Activated T-cell treated with anti-CD3 and anti-CD28 coated beads, Interleukin-2, amount 50 U/mL, for 4 hours (primary cell): ENCODE measurements at regions not wholly inside any gene's neighbourhood (a gene's known extent, or its start where the extent isn't known, plus 50 kb on each side); places are given as distances from the start of the nearest gene placed in this dataset.

ENCODE experiments used
- ATAC-seq, 2 donors: fragments of 200-7000 bp; cut with Tn5 transposase; one replicate each; pipeline ENCODE4 v1.10.0; 2021
- DNase-seq: peaks from one replicate; pipeline ENCODE4 v3.0.0-alpha.2; 2020
- H3K27me3 Mint-ChIP-seq: one replicate; pipeline ENCODE4 v1.8.0; 2021; ENCODE audit warnings: low read depth, mixed read lengths
- H3K36me3 Mint-ChIP-seq: one replicate; pipeline ENCODE4 v1.8.0; 2022; ENCODE audit warnings: mixed read lengths; ENCODE audit not compliant: insufficient read depth
- H3K4me1 Mint-ChIP-seq: one replicate; pipeline ENCODE4 v1.8.0; 2021; ENCODE audit warnings: low read depth, mixed read lengths
- H3K4me3 Mint-ChIP-seq: one replicate; pipeline ENCODE4 v1.8.0; 2021; ENCODE audit warnings: mild to moderate bottlenecking, moderate library complexity, mixed read lengths
- H3K9me3 Mint-ChIP-seq: one replicate; pipeline ENCODE4 v1.8.0; 2021; ENCODE audit warnings: mixed read lengths

DNA sequence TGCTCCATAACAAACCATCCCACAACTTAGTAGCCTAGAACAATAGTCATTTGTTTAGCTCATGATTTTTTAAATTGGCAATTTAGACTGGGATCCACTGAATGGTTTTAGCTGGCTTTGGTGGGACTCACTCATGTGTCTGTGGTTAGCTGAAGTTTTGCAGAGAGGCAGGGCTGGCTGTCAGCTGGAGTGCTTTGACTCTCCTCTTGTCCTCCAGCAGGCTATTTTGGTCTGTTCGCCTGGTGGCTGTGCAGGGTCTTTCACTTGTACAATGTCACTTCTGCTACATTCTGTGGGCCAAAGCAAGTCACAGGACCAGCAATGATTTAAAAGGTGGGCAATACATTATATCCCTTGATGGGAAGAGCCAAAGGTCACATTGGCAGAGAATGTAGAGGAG lies 1146.5 kb downstream of the ROBO2 start:
- Mint-ChIP-seq H3K4me3 (no peak overlapping the region), H3K27me3 (no peaks in the 10 kb centered on the region), H3K9me3 (peaks cover 18% of the 10 kb centered on the region), H3K4me1 (no peaks in the 10 kb centered on the region), H3K36me3 (no peaks in the 10 kb centered on the region)
- no peak for DNase-seq
- ATAC-seq: no peak

DNA sequence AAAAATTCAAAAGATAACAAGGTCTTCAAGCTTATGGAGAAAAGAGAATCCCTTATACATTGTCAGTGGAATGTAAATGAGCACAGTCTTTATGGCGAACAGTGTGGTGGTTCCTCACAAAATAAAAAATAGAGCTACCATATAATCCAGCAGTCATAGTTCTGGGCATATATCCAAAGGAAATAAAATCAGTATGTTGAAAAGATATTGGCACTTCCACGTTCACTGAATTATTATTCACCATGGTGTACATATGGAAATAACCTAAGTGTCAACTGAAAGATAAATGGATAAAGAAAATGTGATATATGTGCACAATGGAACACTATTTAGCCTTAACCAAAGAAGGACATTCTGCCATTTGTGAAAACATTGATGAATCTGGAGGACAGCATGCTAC lies 1161.2 kb downstream of the ROBO2 start:
- Mint-ChIP-seq H3K27me3 (no peaks in the 10 kb centered on the region), H3K9me3 (peaks cover 9% of the 10 kb centered on the region), H3K4me1 (no peaks in the 10 kb centered on the region), H3K4me3 (no peak overlapping the region), H3K36me3 (no peaks in the 10 kb centered on the region)
- DNase-seq: no peak
- no peak for ATAC-seq

DNA sequence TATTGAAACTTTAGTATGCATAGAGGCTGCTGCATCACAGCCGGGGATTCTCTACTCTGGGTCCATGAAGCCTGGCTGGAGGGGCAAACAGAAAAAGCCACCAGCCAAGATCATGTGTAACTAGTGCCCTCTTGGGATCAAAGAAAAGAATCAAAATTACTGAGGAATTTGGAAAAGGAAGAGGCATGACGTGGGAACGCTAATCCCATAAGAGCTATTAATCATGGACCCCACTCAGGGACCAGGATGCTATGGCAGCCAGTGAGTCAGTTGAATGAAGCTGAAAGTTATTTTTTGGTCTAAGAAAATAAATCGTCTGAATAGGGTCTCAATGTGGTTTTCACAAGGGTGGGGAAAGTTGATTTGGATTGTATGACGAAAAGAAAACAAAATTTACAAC lies 1165.1 kb downstream of the ROBO2 start:
- Mint-ChIP-seq H3K9me3 (peaks cover 19% of the 10 kb centered on the region), H3K4me3 (no peak overlapping the region), H3K4me1 (no peaks in the 10 kb centered on the region), H3K36me3 (no peaks in the 10 kb centered on the region), H3K27me3 (no peaks in the 10 kb centered on the region)
- DNase-seq: no peak
- no peak for ATAC-seq

DNA sequence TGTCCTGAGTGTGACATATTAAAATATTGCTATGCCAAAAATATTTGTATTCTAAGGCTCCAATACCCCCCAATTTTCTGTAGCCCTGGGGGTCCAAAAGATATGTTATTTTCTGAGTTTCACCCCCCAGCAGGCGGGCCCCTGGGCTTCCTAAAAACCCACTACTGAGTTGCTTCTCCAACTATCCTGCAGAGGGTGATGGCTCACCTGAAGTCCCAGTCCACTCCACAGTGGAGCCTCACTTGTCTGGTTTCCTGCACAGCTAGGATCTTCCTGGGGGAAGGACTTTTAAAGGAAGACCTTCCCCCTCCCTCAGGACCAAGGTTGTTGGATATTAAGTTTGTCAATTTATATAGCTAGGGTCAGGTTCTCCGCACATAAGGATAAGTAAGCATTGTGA lies 1181.4 kb downstream of the ROBO2 start:
- no peaks in the 10 kb centered on the region for H3K27me3 Mint-ChIP-seq
- H3K4me1 Mint-ChIP-seq: no peaks in the 10 kb centered on the region
- no peak for DNase-seq
- no peaks in the 10 kb centered on the region for H3K36me3 Mint-ChIP-seq
- peaks cover 9% of the 10 kb centered on the region for H3K9me3 Mint-ChIP-seq
- no peak for ATAC-seq
- H3K4me3 Mint-ChIP-seq: no peak overlapping the region

DNA sequence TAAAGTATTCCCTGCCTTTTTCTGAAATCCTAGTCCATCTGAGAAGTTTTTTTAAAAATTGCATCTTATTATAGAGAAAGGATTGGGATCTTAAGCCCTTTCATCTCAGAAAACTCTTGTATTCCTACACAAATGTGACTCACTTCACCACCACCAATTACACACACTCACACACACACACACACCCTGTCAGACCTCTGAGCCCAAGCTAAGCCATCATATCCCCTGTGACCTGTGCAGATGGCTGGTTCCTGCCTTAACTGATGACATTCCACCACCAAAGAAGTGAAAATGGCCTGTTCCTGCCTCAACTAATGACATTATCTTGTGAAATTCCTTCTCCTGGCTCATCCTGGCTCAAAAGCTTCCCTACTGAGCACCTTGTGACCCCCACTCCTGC lies 1181.9 kb downstream of the ROBO2 start:
- no peaks in the 10 kb centered on the region for H3K36me3 Mint-ChIP-seq
- no peaks in the 10 kb centered on the region for H3K27me3 Mint-ChIP-seq
- no peak for DNase-seq
- H3K4me3 Mint-ChIP-seq: no peak overlapping the region
- H3K9me3 Mint-ChIP-seq: peaks cover 9% of the 10 kb centered on the region
- no peak for ATAC-seq
- no peaks in the 10 kb centered on the region for H3K4me1 Mint-ChIP-seq

DNA sequence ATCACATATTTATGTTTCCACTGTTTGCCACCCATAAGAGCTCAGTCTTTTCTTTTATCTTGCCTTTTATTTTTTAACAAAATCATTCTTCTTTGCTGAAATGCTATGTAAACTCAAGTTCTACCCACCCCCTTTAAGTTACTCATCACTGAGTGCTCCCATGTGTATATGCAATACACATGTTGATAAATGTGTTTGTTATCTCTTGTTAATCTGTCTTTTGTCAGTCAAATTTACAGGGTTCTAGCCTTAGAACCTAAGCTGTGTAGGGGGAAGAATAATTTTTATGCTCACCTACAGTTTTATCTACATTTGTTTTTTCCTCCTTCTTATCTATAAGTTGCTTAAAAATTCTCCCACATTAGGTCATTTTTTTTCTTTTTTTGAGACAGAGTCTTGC lies 1195.9 kb downstream of the ROBO2 start:
- DNase-seq (no peak), ATAC-seq (no peak)
- Mint-ChIP-seq H3K4me1 (no peaks in the 10 kb centered on the region), H3K36me3 (no peaks in the 10 kb centered on the region), H3K9me3 (peaks cover 33% of the 10 kb centered on the region), H3K27me3 (no peaks in the 10 kb centered on the region), H3K4me3 (no peak overlapping the region)

DNA sequence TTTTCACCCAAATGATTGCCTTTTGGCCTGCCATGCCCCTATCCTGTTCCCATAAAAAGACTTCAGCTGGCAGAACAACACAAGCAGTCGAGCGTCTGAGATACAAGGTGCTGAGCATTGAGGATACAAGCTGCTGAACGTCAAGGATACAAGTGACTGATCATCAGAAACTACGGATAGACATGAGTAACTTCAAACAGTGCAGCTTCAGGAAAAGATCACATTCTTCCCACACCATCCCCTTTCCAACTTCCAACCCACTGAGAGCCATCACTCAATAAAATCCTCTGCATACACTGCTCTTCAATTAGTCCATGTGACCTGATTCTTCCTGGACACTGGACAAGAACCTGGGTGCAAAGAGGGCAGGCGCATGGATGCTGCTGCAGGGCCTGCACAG lies 1198.9 kb downstream of the ROBO2 start:
- Mint-ChIP-seq H3K9me3 (peaks cover 37% of the 10 kb centered on the region), H3K36me3 (no peaks in the 10 kb centered on the region), H3K27me3 (no peaks in the 10 kb centered on the region), H3K4me3 (no peak overlapping the region), H3K4me1 (no peaks in the 10 kb centered on the region)
- DNase-seq (no peak), ATAC-seq (no peak)

DNA sequence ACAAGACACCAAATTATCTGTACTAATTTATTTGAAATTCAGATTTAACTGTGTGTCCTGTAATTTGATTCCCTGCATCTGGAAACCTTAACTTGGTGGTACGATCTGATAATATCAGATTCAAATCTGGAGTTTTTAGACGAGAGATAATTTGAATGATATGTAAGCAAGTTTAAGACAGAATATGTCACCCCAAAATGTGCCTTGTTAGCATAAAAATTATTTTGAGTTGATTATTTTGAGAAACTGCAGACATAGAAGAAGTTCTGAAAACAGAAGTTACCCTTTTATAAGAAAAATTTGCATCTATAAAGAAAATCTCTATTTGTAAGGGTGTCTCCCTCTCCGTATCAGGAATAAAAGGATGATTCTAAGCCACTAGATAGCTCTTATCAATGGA lies 1202.8 kb downstream of the ROBO2 start:
- no peak for DNase-seq
- no peaks in the 10 kb centered on the region for H3K27me3 Mint-ChIP-seq
- H3K36me3 Mint-ChIP-seq: no peaks in the 10 kb centered on the region
- no peaks in the 10 kb centered on the region for H3K4me1 Mint-ChIP-seq
- H3K9me3 Mint-ChIP-seq: peaks cover 50% of the 10 kb centered on the region
- H3K4me3 Mint-ChIP-seq: no peak overlapping the region
- ATAC-seq: no peak

DNA sequence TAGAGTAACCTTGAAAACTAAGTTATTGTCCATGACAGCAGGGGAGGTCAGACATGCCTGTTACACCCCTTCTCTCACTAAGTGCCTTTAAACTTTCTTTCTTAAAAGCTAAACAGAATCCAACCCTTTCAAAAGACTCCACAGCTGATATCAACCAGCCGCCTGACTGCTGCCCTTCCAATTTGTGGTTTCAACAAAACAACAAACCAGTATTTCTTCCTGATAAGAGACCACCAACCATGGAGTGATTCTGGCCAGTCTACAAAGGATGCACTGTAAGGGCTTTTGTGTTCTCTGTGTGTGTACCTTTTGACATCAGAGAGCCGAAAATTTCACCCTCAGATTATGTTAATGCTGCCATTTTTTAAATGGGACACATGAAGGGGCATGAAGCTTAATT lies 1204.2 kb downstream of the ROBO2 start:
- H3K36me3 Mint-ChIP-seq: no peaks in the 10 kb centered on the region
- no peak overlapping the region for H3K4me3 Mint-ChIP-seq
- no peaks in the 10 kb centered on the region for H3K4me1 Mint-ChIP-seq
- peaks cover 49% of the 10 kb centered on the region for H3K9me3 Mint-ChIP-seq
- H3K27me3 Mint-ChIP-seq: no peaks in the 10 kb centered on the region
- ATAC-seq (no peak), DNase-seq (no peak)

DNA sequence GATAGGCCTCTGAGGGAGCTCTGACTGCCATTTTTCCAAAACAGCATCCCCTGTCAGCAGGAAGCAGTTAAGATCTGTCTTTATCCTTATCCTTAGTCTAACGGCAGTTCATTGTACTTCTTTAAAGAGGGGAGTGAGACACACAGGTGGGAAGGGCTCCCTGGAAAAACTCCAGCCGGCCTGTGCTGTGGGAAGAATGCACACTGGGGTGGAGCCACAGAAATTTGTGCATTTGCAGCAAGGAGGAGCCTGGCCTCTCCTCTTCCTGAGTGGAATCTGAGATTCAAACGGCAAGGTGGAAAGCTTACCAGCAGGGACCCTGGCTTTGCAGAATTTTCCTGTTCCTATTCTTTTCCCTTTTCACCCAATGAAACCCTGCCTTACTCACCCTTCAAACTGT lies 1209.4 kb downstream of the ROBO2 start:
- no peak overlapping the region for H3K4me3 Mint-ChIP-seq
- ATAC-seq (no peak), DNase-seq (no peak)
- H3K4me1 Mint-ChIP-seq: no peaks in the 10 kb centered on the region
- peaks cover 22% of the 10 kb centered on the region for H3K9me3 Mint-ChIP-seq
- no peaks in the 10 kb centered on the region for H3K36me3 Mint-ChIP-seq
- no peaks in the 10 kb centered on the region for H3K27me3 Mint-ChIP-seq

DNA sequence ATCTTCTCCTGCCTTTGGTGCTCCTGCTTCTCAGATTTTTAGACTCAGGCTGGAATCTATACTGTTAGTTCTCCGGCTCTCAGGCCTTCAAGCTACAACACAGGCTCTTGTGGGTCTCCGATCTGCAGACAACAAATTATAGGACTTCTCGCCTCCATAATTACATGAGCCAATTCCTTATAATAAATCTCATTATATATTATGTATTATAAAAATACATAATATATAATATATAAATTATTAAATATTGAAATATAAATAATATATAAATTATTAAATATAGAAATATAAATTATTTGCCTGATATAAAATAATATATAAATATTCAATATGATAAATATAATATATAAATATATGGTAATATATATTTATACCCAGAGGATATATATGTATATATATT lies 1214.0 kb downstream of the ROBO2 start:
- Mint-ChIP-seq H3K27me3 (no peaks in the 10 kb centered on the region), H3K9me3 (peaks cover 14% of the 10 kb centered on the region), H3K4me3 (no peak overlapping the region), H3K36me3 (no peaks in the 10 kb centered on the region), H3K4me1 (no peaks in the 10 kb centered on the region)
- DNase-seq (no peak), ATAC-seq (no peak)

DNA sequence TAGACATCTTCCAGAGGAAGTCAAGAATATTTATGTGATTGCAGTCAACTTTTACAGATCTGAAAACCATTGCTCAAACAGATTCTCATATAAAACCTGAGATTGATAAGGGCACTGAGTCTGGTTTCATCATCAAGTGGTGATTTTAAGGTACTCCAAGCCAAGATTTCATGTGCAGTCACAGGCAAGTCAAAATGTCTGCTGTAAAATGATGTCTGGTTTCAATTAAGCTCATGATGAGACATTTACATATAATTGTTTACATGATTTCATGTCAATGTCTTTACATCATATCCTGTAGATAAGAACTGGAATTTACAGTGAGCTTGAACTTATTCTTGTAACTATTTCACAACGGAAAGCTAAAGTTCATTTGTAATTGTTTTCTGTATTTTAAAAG lies 1215.5 kb downstream of the ROBO2 start:
- H3K4me1 Mint-ChIP-seq: no peaks in the 10 kb centered on the region
- H3K36me3 Mint-ChIP-seq: no peaks in the 10 kb centered on the region
- no peaks in the 10 kb centered on the region for H3K27me3 Mint-ChIP-seq
- ATAC-seq (no peak), DNase-seq (no peak)
- H3K4me3 Mint-ChIP-seq: no peak overlapping the region
- H3K9me3 Mint-ChIP-seq: peaks cover 13% of the 10 kb centered on the region

DNA sequence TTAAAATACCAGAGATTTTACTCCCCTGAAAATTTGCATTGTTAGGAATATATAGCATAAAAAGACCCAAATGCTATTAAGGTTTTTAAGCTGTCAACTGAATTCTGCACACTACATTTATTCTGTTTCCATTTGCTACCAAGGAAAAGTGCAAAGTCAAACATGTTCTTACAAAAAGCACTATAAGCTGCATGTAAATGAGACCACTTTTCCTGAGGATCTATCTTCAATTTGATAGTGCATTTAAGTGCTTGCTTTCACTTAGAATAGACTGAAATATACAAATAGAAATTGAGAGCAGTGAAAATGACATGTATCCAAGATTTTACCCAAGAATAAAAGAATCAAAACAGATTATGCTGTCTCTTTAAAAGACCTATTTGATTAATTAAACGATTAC lies 1216.2 kb downstream of the ROBO2 start:
- Mint-ChIP-seq H3K4me3 (no peak overlapping the region), H3K4me1 (no peaks in the 10 kb centered on the region), H3K36me3 (no peaks in the 10 kb centered on the region), H3K27me3 (no peaks in the 10 kb centered on the region), H3K9me3 (peaks cover 18% of the 10 kb centered on the region)
- DNase-seq (no peak), ATAC-seq (no peak)

DNA sequence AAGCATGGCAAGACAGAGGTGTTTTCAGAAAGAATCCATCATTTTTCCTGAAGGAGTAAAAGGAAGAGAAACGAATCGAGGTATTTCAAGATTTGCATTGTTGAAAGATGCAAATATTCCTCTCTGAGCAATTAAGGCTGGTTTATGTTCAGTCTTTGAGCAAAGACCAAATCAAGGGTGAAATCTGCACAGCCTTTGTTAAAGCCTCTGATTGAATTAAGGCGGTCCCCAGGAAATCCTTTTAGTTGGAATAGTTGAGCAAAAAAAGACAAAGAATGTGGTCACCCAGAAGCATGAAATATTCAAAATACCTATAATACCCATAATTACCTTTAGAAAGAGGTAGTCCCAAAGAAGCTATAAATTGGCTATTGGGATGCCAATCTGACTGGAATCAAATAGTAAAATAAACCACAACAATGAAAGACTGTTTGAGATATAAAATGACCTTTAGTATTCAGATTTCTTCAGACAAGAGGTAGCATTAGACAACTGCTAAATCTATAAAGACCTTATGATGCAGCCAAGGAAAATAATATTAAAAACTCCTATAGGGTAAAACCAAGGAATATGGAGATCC lies 1218.1 kb downstream of the ROBO2 start:
- peaks cover 24% of the 10 kb centered on the region for H3K9me3 Mint-ChIP-seq
- ATAC-seq: no peak
- no peaks in the 10 kb centered on the region for H3K36me3 Mint-ChIP-seq
- no peak overlapping the region for H3K4me3 Mint-ChIP-seq
- H3K27me3 Mint-ChIP-seq: no peaks in the 10 kb centered on the region
- no peak for DNase-seq
- no peaks in the 10 kb centered on the region for H3K4me1 Mint-ChIP-seq

DNA sequence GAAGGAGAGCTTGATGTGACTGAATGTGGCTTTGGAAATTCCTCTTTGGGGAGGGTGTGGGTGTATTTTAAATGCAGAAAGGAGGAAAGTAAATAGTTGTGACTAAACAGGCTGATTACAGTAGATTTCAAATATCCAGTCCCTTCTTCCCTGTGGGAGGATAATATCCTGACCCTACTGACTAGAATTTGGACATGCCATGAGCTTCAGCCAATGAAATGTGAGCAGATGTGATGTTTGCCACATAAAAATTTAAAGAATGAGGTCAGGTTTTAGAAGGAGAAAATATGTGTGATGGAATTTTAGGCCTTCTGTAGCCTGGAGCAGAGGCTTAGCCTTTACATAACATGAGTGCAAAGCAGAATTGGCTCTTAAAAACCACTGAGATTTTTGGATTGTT lies 1218.9 kb downstream of the ROBO2 start:
- no peaks in the 10 kb centered on the region for H3K36me3 Mint-ChIP-seq
- no peak for ATAC-seq

DNA sequence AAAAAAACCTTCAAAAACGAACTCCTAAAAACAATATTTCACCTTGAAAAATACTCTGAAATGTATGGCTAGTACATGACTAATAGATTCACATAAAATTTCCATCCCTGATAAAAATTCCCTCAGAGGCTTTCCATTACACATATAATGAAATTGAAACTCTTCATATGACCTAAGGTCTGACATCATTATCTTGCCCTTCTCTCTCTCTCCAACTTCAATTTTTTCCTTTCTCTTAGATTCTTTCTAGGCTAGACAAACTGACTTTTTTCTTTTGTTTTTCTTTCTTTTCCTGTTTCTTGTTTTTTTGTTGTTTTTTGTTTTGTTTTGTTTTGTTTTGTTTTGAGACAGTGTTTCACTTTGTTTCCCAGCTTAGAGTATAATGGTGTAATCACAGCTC lies 1220.5 kb downstream of the ROBO2 start:
- no peaks in the 10 kb centered on the region for H3K36me3 Mint-ChIP-seq
- ATAC-seq (no peak), DNase-seq (no peak)
- peaks cover 35% of the 10 kb centered on the region for H3K9me3 Mint-ChIP-seq
- H3K27me3 Mint-ChIP-seq: no peaks in the 10 kb centered on the region
- no peak overlapping the region for H3K4me3 Mint-ChIP-seq
- no peaks in the 10 kb centered on the region for H3K4me1 Mint-ChIP-seq

More for the DNA sequence above, 1218.9 kb downstream of the ROBO2 start:
- Mint-ChIP-seq H3K4me3 (no peak overlapping the region), H3K27me3 (no peaks in the 10 kb centered on the region), H3K4me1 (no peaks in the 10 kb centered on the region), H3K9me3 (peaks cover 29% of the 10 kb centered on the region)
- no peak for DNase-seq
